ENCODE measurements at regions not wholly inside any gene's neighbourhood (a gene's known extent, or its start where the extent isn't known, plus 50 kb on each side); places are given as distances from the start of the nearest gene placed in this dataset.

DNA sequence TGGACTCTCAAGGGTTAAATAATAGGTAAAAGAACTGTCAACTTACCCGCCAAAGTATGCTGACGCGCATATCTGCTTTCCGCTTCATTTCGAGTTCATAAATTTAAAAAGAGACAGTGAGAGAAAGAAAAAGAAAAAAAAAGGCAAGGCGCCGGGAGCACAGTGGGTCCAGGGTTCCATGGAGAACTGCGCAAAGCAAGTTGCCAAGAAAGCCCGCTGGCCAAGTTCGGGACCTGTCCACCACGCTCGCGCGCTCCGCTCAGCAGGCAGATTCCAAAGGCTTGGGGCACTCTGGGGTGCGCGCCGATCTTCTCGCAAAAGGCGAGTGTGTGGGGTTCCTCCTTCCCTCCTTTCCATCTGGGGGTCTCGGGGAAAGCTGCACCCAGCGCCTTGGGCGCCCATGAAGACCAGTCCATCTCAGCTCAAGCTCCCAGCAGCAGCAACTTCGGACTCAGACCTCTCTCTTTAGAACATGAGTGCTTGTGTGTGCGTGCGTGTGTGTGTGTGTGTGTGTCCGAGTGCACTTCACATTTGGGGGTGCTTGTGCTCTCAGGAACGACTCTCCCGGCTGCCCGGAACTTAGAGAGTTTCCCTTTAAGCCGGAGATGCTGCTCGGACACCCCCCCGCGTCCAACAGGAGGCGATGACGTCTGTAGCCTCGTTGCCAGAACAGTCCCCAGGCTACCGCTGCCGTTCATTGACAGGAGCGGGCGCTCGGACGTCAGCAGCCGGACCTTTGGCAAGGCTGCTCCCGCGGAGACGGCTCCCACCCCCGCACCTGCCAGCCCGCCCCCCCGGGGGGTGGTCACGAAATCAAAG, 180.0 kb downstream of the TBXT start:
- H3K27ac Mint-ChIP-seq (ENCODE audit: low read depth): no peak overlapping the region
- no peak overlapping the region for H3K4me3 Mint-ChIP-seq
- H3K9me3 Mint-ChIP-seq: no peaks in the 10 kb centered on the region
- peaks cover 69% of the 10 kb centered on the region for H3K27me3 Mint-ChIP-seq
- ATAC-seq (replicated peaks; ENCODE audit: extremely low read depth, poor library complexity, severe bottlenecking): no peak
- H3K36me3 Mint-ChIP-seq (ENCODE audit: insufficient read depth): no peaks in the 10 kb centered on the region
- no peak for DNase-seq (ENCODE audit: low spot score in 2 of 2)
- peaks cover 16% of the 10 kb centered on the region for H3K4me1 Mint-ChIP-seq

DNA sequence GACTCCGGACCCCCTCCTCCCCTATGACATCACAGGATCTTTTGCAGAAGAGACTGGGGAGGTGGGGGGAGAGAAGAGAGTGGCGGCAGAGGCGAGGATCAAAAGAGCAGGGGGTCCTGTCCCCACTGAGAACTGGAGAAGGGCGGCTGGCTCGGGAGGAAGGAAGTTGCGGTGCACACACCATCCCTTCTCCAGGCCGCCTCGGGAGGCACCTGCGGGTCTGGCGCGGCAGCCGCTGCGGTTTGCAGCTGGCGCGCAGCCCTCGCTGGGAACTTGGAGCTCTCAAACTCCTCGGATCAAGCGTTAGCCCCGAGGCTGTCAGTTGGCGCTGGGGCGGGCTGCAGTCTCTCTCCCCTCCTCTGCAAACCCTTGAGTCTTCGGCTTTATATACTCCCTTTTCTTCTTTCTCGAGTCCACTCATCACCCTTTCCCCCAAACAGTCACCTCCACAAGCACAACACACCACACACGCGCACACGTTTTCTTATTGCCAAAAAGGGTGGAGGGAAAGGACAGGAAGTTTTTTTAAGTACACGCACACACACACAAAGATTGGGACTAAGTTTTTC, 180.7 kb downstream of the TBXT start:
- H3K4me3 Mint-ChIP-seq: no peak overlapping the region
- peaks cover 74% of the 10 kb centered on the region for H3K27me3 Mint-ChIP-seq
- DNase-seq (ENCODE audit: low spot score in 2 of 2): no peak

DNA sequence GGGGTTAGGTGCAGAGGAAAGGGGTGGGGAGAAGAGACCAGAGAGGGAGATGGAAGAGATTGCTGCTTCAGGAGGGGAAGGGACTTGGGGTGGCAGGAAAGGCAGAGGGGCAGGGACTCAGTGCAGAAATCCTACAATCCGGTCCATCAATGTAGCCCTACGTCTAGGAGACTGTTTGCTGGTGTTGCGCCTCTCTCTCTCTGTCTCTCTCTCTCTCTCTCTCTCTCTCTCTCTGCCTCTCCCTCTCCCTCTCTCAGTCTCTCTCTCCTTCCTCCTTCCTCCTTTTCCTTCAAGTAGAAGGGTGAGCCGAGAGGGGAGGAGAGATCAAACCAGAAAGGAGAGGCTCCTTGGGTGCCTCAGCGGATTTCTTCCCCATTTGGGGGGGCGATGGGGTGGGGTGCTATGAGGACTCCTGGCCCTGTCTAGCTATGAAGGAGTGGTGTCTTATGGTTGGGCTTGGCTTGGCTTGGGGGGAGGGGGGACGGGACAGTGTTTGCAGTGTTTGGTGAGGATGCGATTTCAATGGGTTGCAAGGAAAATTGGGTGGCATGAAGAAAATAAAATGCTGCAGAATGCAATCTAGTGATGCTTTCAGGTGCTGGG, 181.2 kb downstream of the TBXT start:
- H3K27ac Mint-ChIP-seq (ENCODE audit: low read depth): no peak overlapping the region
- peaks cover 79% of the 10 kb centered on the region for H3K27me3 Mint-ChIP-seq
- H3K36me3 Mint-ChIP-seq (ENCODE audit: insufficient read depth): no peaks in the 10 kb centered on the region
- ATAC-seq (replicated peaks; ENCODE audit: extremely low read depth, poor library complexity, severe bottlenecking) (no peak), DNase-seq (ENCODE audit: low spot score in 2 of 2) (no peak)
- peaks cover 16% of the 10 kb centered on the region for H3K4me1 Mint-ChIP-seq
- H3K4me3 Mint-ChIP-seq: no peak overlapping the region
- H3K9me3 Mint-ChIP-seq: no peaks in the 10 kb centered on the region

More for the DNA sequence above, 180.7 kb downstream of the TBXT start:
- no peak for ATAC-seq (replicated peaks; ENCODE audit: extremely low read depth, poor library complexity, severe bottlenecking)
- H3K27ac Mint-ChIP-seq (ENCODE audit: low read depth): no peak overlapping the region
- peaks cover 16% of the 10 kb centered on the region for H3K4me1 Mint-ChIP-seq
- no peaks in the 10 kb centered on the region for H3K9me3 Mint-ChIP-seq
- H3K36me3 Mint-ChIP-seq (ENCODE audit: insufficient read depth): no peaks in the 10 kb centered on the region

DNA sequence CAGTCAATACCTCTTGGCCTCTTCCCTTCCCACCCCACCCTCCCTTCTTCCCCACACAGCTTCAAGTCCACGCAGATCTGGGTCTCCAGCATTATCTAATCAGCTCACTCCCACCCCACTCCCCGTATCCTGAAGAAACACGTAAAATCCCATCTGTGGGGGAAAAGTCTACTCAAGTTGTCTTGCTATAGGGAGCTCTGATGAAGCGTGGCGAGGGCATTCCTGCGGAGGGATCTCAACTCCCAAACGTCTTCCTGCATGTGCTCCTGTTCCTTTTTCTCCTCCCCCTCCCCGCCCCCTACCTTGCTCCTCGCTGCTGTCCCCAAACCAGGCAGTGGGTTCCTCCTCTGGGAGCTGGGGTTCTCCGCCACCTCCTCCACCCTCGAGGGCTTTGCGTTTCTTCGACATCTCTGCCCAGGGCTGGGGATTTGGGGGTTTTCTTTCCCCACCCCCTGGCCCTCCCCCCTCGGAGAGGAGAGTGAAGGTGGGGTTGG, 181.8 kb downstream of the TBXT start:
- no peak overlapping the region for H3K27ac Mint-ChIP-seq (ENCODE audit: low read depth)
- H3K4me1 Mint-ChIP-seq: peaks cover 16% of the 10 kb centered on the region
- H3K4me3 Mint-ChIP-seq: no peak overlapping the region
- H3K36me3 Mint-ChIP-seq (ENCODE audit: insufficient read depth): no peaks in the 10 kb centered on the region
- H3K9me3 Mint-ChIP-seq: no peaks in the 10 kb centered on the region
- ATAC-seq (replicated peaks; ENCODE audit: extremely low read depth, poor library complexity, severe bottlenecking): no peak
- no peak for DNase-seq (ENCODE audit: low spot score in 2 of 2)
- peaks cover 79% of the 10 kb centered on the region for H3K27me3 Mint-ChIP-seq

DNA sequence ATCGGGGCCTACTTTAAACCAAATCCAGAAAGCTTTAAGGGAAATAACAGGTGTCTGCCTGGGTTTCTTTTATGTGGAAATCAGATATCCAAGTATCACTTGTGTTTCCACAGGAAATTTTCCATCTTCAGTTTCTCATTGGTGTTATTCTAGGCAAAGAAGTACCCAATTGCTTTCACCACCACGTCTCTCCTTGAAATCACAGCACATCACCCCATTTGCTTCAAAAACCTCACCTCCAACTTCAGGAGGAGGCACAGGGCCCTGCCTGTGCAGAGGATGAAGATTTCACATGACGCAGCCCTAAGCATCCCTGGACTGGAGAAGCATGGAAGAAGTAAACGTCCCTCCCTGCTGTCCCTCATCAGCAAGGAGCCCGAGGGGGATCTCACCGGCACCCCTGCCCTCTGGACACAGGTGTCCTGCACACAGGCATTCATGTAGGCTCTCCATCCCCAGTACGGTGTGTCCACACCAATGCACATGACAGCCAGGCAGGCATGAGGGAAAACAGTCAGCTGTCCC, 182.3 kb downstream of the TBXT start:
- peaks cover 16% of the 10 kb centered on the region for H3K4me1 Mint-ChIP-seq
- ATAC-seq (replicated peaks; ENCODE audit: extremely low read depth, poor library complexity, severe bottlenecking): no peak
- no peak overlapping the region for H3K4me3 Mint-ChIP-seq
- no peak overlapping the region for H3K27ac Mint-ChIP-seq (ENCODE audit: low read depth)
- peaks cover 79% of the 10 kb centered on the region for H3K27me3 Mint-ChIP-seq
- no peak for DNase-seq (ENCODE audit: low spot score in 2 of 2)
- H3K36me3 Mint-ChIP-seq (ENCODE audit: insufficient read depth): no peaks in the 10 kb centered on the region
- no peaks in the 10 kb centered on the region for H3K9me3 Mint-ChIP-seq

DNA sequence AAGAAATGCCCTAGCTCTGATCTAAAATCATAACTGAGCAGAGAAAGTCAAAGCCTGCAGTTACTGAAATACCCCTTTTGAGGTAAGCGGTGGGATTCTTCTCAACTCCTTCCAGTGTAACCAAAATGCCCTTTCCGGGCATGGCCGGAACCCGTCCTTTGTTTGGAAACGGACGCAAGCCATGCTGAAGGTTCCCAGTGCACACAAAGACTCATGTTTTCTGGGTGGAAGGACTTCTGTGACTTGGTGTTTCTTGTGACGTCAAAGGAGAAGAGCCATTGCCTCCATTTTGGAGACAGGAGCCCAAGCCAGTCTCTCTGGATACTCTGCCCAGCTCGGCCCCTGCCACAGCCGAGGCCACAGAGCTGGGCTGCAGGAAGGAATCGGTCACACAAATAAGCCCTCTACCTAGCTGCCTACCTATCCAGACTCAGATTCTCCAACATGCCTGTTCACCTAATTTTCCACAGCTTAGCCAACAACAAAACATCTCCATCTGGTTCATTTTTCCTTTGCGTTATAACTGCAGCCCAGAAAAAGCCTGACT, 182.8 kb downstream of the TBXT start:
- Mint-ChIP-seq H3K9me3 (no peaks in the 10 kb centered on the region), H3K4me1 (peaks cover 16% of the 10 kb centered on the region), H3K27ac (ENCODE audit: low read depth) (no peak overlapping the region), H3K27me3 (peaks cover 79% of the 10 kb centered on the region), H3K36me3 (ENCODE audit: insufficient read depth) (no peaks in the 10 kb centered on the region), H3K4me3 (no peak overlapping the region)
- DNase-seq (ENCODE audit: low spot score in 2 of 2) (no peak), ATAC-seq (replicated peaks; ENCODE audit: extremely low read depth, poor library complexity, severe bottlenecking) (no peak)

DNA sequence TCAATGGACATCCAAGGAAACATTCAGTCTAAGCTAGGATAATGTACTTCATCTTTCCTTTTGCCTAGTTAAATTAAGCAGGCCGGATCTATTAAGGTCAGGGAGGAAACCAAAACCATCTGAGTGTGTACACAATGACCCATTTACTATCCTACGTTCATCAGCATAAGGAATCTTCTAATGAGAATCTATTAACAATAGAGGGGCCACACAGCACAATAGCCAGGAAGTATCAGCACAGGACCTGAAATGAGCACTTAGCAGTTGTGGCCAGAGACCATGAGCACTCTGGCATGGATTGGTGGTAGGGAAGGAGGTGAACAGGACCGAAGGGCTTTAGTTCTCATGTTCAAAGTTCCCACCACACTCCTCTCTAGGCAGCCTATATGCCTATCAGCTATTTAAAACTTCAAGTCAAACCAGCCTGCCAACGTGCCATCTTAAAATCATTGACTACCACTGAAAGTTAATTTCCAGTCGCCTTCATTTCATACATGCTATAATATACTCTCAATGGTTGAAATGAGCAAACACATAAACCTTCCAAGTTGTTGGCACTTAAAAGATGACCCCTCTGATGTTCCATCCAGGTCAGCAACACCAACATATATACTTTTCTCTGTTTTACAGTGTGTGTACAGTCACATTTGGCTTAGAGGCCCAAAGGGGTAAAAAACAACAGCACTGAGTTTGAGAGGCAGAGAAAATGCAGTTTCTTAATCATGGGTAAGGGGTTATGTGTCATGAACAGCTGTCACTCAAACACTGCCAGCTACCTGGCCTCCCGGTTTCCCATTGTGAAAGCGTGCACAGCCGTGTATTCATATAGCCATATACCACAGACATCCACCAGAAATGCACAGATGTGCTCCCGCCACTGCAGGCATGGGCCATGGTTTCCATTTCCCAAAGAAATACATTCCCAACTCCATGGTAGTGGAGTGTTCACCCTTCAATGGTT, 184.3 kb downstream of the TBXT start:
- H3K36me3 Mint-ChIP-seq (ENCODE audit: insufficient read depth): no peaks in the 10 kb centered on the region
- H3K9me3 Mint-ChIP-seq: no peaks in the 10 kb centered on the region
- ATAC-seq (replicated peaks; ENCODE audit: extremely low read depth, poor library complexity, severe bottlenecking): no peak
- H3K4me1 Mint-ChIP-seq: peaks cover 16% of the 10 kb centered on the region
- H3K27me3 Mint-ChIP-seq: peaks cover 79% of the 10 kb centered on the region
- DNase-seq (ENCODE audit: low spot score in 2 of 2): no peak
- no peak overlapping the region for H3K27ac Mint-ChIP-seq (ENCODE audit: low read depth)
- H3K4me3 Mint-ChIP-seq: no peak overlapping the region

DNA sequence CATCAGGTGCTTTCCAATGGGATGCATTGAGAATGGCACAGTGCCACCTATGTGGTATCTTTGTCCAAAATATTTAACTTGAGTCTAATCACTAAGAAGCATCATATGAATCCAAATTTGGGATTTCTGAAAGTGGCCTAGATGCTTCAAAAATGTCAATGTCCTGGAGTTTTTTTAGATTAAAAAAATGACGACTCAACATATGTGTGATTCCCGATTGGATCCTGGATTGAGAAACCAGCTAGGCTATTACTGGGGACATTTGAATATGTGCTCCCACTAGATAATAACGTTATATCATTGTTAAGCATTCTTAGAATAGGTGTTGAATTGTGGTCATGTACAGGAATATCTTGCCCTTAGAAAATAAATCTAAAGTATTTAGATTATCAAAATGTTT, 189.2 kb downstream of the TBXT start:
- Mint-ChIP-seq H3K9me3 (no peaks in the 10 kb centered on the region), H3K36me3 (ENCODE audit: insufficient read depth) (no peaks in the 10 kb centered on the region), H3K27me3 (peaks cover 70% of the 10 kb centered on the region), H3K4me1 (no peaks in the 10 kb centered on the region), H3K27ac (ENCODE audit: low read depth) (no peak overlapping the region), H3K4me3 (no peak overlapping the region)
- DNase-seq (ENCODE audit: low spot score in 2 of 2) (no peak), ATAC-seq (replicated peaks; ENCODE audit: extremely low read depth, poor library complexity, severe bottlenecking) (no peak)

DNA sequence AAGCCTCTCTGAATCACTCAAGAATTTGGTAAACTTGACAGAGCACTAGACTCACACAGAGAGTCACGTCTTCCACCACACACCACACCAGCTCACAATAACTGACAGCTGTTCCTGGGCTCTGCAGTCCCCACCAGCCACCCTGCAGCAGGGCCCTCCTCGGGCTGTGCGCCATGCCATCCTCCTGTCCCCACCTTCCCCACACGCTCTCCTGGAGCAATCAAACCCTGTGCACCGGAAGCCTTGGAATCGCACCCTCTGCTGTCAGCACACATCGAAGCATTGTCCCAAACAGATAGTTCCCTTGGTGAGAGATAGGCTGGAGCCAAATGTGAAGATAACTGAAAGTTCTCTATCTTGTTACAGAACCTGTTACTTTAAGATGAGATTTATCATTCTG, 191.0 kb downstream of the TBXT start:
- Mint-ChIP-seq H3K27ac (ENCODE audit: low read depth) (no peak overlapping the region), H3K27me3 (peaks cover 54% of the 10 kb centered on the region), H3K4me1 (no peaks in the 10 kb centered on the region), H3K36me3 (ENCODE audit: insufficient read depth) (peaks cover 1% of the 10 kb centered on the region), H3K9me3 (no peaks in the 10 kb centered on the region), H3K4me3 (no peak overlapping the region)
- ATAC-seq (replicated peaks; ENCODE audit: extremely low read depth, poor library complexity, severe bottlenecking): no peak
- DNase-seq (ENCODE audit: low spot score in 2 of 2): no peak

DNA sequence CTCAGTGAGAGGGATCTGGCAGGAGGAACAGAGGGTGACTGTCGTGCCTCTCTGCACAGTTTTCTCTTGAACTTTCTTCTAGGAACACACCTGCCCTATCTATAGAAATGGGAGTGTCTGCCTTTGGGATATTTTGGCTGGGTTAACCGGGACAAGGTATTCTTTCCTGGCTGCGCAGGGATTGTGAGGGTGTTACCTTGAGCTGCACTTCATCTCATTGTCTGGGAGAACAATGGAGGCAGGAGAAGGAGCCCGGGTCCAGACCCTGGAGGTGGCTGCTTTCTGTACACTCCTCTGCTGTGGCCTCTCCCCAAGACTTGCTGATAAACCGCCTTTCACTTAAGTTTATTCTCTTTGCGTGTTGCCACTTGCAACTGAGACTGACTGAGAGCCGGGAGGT, 192.8 kb downstream of the TBXT start:
- Mint-ChIP-seq H3K36me3 (ENCODE audit: insufficient read depth) (peaks cover 1% of the 10 kb centered on the region), H3K4me3 (no peak overlapping the region), H3K4me1 (no peaks in the 10 kb centered on the region), H3K27me3 (peaks cover 36% of the 10 kb centered on the region), H3K9me3 (no peaks in the 10 kb centered on the region), H3K27ac (ENCODE audit: low read depth) (no peak overlapping the region)
- ATAC-seq (replicated peaks; ENCODE audit: extremely low read depth, poor library complexity, severe bottlenecking): no peak
- DNase-seq (ENCODE audit: low spot score in 2 of 2): no peak

DNA sequence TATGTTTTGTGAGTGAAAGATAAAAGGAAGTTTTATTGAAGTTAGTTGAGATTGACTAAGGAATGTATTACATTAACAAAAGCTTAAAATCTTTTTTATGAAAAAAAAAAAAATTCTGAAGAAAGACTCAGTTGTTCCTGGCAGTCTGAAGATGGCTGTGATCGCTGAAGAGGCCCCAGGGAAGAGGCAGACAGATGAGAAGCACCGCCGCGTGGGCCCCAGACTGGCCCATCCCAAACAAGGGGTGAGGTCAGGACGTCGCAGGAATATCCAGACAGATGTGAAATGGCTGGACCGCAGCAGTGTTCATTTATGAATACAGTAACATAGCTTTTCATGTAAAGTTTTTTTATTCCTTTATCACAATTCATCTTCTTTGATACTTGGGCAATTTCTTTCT, 194.2 kb downstream of the TBXT start:
- no peak overlapping the region for H3K4me3 Mint-ChIP-seq
- H3K4me1 Mint-ChIP-seq: no peaks in the 10 kb centered on the region
- H3K27me3 Mint-ChIP-seq: peaks cover 41% of the 10 kb centered on the region
- H3K27ac Mint-ChIP-seq (ENCODE audit: low read depth): no peak overlapping the region
- H3K9me3 Mint-ChIP-seq: no peaks in the 10 kb centered on the region
- no peak for ATAC-seq (replicated peaks; ENCODE audit: extremely low read depth, poor library complexity, severe bottlenecking)
- DNase-seq (ENCODE audit: low spot score in 2 of 2): no peak
- H3K36me3 Mint-ChIP-seq (ENCODE audit: insufficient read depth): peaks cover 1% of the 10 kb centered on the region

Measured in central memory CD8-positive, alpha-beta T cell (primary cell).